ENCODE measurements at regions not wholly inside any gene's neighbourhood (a gene's known extent, or its start where the extent isn't known, plus 50 kb on each side); places are given as distances from the start of the nearest gene placed in this dataset.

DNA sequence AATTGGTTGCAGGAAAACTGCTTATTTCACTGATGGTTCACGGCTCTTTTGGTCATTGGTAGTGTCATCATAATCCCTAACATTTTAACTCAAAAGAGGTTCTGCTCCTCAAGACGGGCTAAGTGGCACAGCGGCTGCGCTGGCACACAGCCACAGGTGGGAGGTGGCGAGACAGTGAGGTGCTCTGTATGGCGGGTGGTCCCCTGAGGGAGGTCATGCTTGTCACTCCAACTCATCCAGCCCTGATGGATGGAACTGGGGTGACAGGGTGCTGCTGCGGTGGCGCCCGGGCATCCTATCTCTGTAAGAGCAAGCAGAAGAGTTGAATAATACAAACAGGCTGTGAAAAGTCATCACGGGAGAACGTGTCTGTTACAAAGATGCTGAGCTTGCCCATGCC lies 370.2 kb downstream of the SFMBT2 start:
- TF ChIP-seq CBFB (CRISPR knock-in tag; IDR thresholded peaks at IDR 0.05; ENCODE audit: low read depth) (no peak), SMAD3 (CRISPR knock-in tag; IDR thresholded peaks at IDR 0.05; ENCODE audit: borderline replicate concordance) (no peak), ELF4 (CRISPR knock-in tag; IDR thresholded peaks at IDR 0.05; ENCODE audit: low read depth) (no peak), SP1 (CRISPR knock-in tag; conservative IDR thresholded peaks at IDR 0.05) (no peak), TEAD4 (CRISPR knock-in tag; IDR thresholded peaks at IDR 0.05) (no peak)
- TF ChIP-seq, protein P1, sequence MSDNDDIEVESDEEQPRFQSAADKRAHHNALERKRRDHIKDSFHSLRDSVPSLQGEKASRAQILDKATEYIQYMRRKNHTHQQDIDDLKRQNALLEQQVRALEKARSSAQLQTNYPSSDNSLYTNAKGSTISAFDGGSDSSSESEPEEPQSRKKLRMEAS (CRISPR knock-in tag; IDR thresholded peaks at IDR 0.05): no peak
- TF ChIP-seq, protein P2, sequence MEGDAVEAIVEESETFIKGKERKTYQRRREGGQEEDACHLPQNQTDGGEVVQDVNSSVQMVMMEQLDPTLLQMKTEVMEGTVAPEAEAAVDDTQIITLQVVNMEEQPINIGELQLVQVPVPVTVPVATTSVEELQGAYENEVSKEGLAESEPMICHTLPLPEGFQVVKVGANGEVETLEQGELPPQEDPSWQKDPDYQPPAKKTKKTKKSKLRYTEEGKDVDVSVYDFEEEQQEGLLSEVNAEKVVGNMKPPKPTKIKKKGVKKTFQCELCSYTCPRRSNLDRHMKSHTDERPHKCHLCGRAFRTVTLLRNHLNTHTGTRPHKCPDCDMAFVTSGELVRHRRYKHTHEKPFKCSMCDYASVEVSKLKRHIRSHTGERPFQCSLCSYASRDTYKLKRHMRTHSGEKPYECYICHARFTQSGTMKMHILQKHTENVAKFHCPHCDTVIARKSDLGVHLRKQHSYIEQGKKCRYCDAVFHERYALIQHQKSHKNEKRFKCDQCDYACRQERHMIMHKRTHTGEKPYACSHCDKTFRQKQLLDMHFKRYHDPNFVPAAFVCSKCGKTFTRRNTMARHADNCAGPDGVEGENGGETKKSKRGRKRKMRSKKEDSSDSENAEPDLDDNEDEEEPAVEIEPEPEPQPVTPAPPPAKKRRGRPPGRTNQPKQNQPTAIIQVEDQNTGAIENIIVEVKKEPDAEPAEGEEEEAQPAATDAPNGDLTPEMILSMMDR (IDR thresholded peaks at IDR 0.05): no peak
